Nephron (organoid): ENCODE measurements at regions not wholly inside any gene's neighbourhood (a gene's known extent, or its start where the extent isn't known, plus 50 kb on each side); places are given as distances from the start of the nearest gene placed in this dataset.
A peak's percentile ranks its signal among the peaks of the same experiment; 100 is the strongest.

ENCODE experiments used
- H3K27ac Mint-ChIP-seq, 3 experiments: 2 replicates each; pipeline ENCODE4 v1.8.0; 2020; ENCODE audit warnings: mixed read lengths in 3 of 3, mild to moderate bottlenecking in 2 of 3, moderate library complexity in 1 of 3
- H3K27me3 Mint-ChIP-seq: 2 replicates; pipeline ENCODE4 v1.8.0; 2021; ENCODE audit warnings: low read depth, mild to moderate bottlenecking, moderate library complexity, mixed read lengths
- H3K36me3 Mint-ChIP-seq: 2 replicates; pipeline ENCODE4 v1.8.0; 2020; ENCODE audit warnings: low read depth, mixed read lengths
- H3K4me1 Mint-ChIP-seq: 2 replicates; pipeline ENCODE4 v1.8.0; 2020; ENCODE audit warnings: mixed read lengths
- H3K4me3 Mint-ChIP-seq, 3 experiments: 2 replicates each; pipeline ENCODE4 v1.8.0; 2020; ENCODE audit warnings: mild to moderate bottlenecking in 3 of 3, mixed read lengths in 3 of 3, moderate library complexity in 2 of 3
- H3K9me3 Mint-ChIP-seq: 2 replicates; pipeline ENCODE4 v1.8.0; 2020; ENCODE audit warnings: mixed read lengths
- TF ChIP-seq, protein P1 (sequence below), 3 experiments: fragments of 200-600 bp; sonication (generic); IDR thresholded peaks; one replicate each; pipeline ENCODE4 v1.5.0; 2021; ENCODE audit warnings: antibody characterized with exemption in 3 of 3; ENCODE audit not compliant: unreplicated experiment in 3 of 3

DNA sequence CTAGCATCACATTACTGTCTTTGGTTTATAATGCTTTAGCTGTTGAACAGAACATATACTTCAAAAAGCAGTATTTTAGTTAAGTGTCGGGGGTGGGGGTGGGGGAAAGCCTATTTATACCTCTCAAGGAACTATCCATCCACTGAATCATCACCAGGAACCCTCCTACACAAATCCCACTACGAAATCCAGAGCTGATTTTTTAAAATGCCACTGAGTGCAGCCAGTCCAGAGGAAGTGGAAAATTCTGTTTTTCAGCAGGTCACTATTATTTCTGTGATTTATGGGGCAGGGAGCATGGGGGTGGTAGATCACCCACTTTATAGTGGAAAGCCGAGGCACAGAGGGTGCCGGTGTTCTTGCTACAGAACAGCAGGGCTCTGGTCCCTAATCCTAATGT, 284.1 kb downstream of the SOX9 start:
- Mint-ChIP-seq H3K27me3 (peaks cover 34% of the 10 kb centered on the region), H3K27ac (peak overlapping the region in 2 of 3 experiments; percentile 30 to 58), H3K36me3 (no peaks in the 10 kb centered on the region), H3K4me1 (peaks cover 42% of the 10 kb centered on the region), H3K9me3 (no peaks in the 10 kb centered on the region), H3K4me3 (no peak overlapping the region)
- TF ChIP-seq, protein P1, sequence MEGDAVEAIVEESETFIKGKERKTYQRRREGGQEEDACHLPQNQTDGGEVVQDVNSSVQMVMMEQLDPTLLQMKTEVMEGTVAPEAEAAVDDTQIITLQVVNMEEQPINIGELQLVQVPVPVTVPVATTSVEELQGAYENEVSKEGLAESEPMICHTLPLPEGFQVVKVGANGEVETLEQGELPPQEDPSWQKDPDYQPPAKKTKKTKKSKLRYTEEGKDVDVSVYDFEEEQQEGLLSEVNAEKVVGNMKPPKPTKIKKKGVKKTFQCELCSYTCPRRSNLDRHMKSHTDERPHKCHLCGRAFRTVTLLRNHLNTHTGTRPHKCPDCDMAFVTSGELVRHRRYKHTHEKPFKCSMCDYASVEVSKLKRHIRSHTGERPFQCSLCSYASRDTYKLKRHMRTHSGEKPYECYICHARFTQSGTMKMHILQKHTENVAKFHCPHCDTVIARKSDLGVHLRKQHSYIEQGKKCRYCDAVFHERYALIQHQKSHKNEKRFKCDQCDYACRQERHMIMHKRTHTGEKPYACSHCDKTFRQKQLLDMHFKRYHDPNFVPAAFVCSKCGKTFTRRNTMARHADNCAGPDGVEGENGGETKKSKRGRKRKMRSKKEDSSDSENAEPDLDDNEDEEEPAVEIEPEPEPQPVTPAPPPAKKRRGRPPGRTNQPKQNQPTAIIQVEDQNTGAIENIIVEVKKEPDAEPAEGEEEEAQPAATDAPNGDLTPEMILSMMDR (IDR thresholded peaks at IDR 0.05; ENCODE audit: unreplicated experiment in 3 of 3): no peak

GRCh38 chr17:72405662-72406230, 284.9 kb downstream of the SOX9 start:
- no peaks in the 10 kb centered on the region for H3K9me3 Mint-ChIP-seq
- peaks cover 44% of the 10 kb centered on the region for H3K4me1 Mint-ChIP-seq
- TF ChIP-seq, protein P1 (IDR thresholded peaks at IDR 0.05; ENCODE audit: unreplicated experiment in 3 of 3): no peak
- H3K36me3 Mint-ChIP-seq: no peaks in the 10 kb centered on the region
- H3K27ac Mint-ChIP-seq: peak overlapping the region; percentile 26 to 58 (median 30)
- H3K27me3 Mint-ChIP-seq: peaks cover 27% of the 10 kb centered on the region
- H3K4me3 Mint-ChIP-seq: no peak overlapping the region

DNA sequence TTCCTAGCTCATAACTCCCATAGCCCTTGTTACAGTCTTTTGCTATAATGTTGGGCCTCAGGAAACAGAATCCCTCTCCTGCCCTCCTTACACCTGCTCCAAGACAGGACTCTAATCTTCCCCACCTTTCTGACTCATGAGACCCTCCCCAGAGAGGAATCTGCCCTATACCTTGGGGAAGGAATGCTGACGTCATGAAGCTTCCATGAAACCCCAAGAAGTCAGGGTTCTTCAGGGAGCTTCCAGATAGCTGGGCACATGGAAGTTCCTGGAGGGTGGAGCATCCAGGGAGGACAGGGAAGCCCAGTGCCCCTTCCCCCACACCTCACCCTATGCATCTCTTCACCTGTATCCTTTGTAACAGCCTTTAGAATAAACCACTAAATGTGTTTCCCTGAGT, 285.7 kb downstream of the SOX9 start:
- H3K9me3 Mint-ChIP-seq: no peaks in the 10 kb centered on the region
- H3K4me1 Mint-ChIP-seq: peaks cover 52% of the 10 kb centered on the region
- peaks cover 24% of the 10 kb centered on the region for H3K27me3 Mint-ChIP-seq
- H3K4me3 Mint-ChIP-seq: no peak overlapping the region
- TF ChIP-seq, protein P1 (IDR thresholded peaks at IDR 0.05; ENCODE audit: unreplicated experiment in 3 of 3): no peak
- no peaks in the 10 kb centered on the region for H3K36me3 Mint-ChIP-seq
- peak overlapping the region; percentile 74 to 89 (median 82) for H3K27ac Mint-ChIP-seq

DNA sequence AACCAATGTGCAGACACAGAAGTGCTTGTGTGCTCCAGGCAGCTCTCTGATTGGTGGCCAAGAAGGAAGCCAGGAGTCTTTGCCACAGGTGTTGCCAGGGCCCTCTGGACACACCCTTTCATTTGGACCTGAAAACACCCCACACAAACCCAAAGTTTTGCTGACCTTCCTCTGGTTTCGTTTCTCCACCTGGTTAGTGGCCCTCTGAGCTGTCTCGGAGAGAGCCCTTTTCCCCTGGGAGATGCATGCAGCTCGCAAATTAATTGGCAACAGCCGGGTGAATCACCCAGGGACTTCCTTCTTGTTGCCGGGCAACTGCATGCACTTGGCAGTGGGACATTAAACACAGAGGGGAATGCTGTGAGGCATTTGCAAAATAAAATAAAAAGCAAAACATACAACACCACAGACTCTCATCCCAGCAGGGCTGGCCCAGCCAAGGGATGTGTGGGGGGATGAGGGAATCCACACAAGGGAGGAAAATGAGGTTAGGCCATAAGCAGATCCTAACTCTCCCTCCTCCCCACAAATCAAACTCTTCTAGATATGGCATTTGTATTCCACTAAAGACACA, 286.6 kb downstream of the SOX9 start:
- TF ChIP-seq, protein P1 (IDR thresholded peaks at IDR 0.05; ENCODE audit: unreplicated experiment in 3 of 3): no peak
- Mint-ChIP-seq H3K4me3 (peak overlapping the region in 1 of 3 experiments; percentile 10), H3K4me1 (peaks cover 58% of the 10 kb centered on the region), H3K27ac (peak overlapping the region; percentile 74 to 89 (median 82)), H3K27me3 (peaks cover 24% of the 10 kb centered on the region), H3K36me3 (no peaks in the 10 kb centered on the region), H3K9me3 (no peaks in the 10 kb centered on the region)

DNA sequence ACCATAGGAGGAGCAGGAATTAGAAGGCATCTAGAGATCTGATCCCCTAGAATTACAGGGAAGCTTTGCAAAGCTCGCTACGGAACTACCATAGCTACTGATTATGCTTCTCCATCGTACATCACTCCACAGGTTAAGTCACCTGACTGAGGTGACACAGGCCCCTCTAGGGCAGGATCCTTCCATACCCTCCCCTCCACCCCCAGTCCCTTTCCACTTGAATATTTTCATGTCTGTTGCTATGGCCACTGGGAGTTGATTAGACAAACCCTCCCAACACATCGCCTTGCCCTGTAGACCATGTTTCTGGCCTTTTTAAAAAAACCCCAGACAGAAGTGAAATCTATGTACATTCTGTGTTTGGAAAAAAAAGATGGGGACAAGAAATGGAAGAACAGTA, 287.1 kb downstream of the SOX9 start:
- TF ChIP-seq, protein P1 (IDR thresholded peaks at IDR 0.05; ENCODE audit: unreplicated experiment in 3 of 3): no peak
- Mint-ChIP-seq H3K27ac (peak overlapping the region; percentile 74 to 89 (median 82)), H3K36me3 (no peaks in the 10 kb centered on the region), H3K27me3 (peaks cover 24% of the 10 kb centered on the region), H3K9me3 (no peaks in the 10 kb centered on the region), H3K4me1 (peaks cover 63% of the 10 kb centered on the region), H3K4me3 (peak overlapping the region in 1 of 3 experiments; percentile 10)

GRCh38 chr17:72408641-72409040, 287.8 kb downstream of the SOX9 start:
- no peaks in the 10 kb centered on the region for H3K9me3 Mint-ChIP-seq
- H3K4me1 Mint-ChIP-seq: peaks cover 65% of the 10 kb centered on the region
- peak overlapping the region; percentile 74 to 89 (median 82) for H3K27ac Mint-ChIP-seq
- H3K36me3 Mint-ChIP-seq: no peaks in the 10 kb centered on the region
- TF ChIP-seq, protein P1 (IDR thresholded peaks at IDR 0.05; ENCODE audit: unreplicated experiment in 3 of 3): no peak
- H3K27me3 Mint-ChIP-seq: peaks cover 20% of the 10 kb centered on the region
- no peak overlapping the region for H3K4me3 Mint-ChIP-seq
